ENCODE measurements at regions not wholly inside any gene's neighbourhood (a gene's known extent, or its start where the extent isn't known, plus 50 kb on each side); places are given as distances from the start of the nearest gene placed in this dataset.
"Not testable (repeated sequence)": the region's sequence is repeated elsewhere in the genome, so short reads cannot be mapped to it uniquely, and the experiment has no call there.

- not testable (repeated sequence) for TF ChIP-seq POLR2AphosphoS5, POLR2A (IDR thresholded peaks at IDR 0.05; ENCODE audit: low read depth, low read length)
Measured at GRCh38 chrX:121431514-121431913, 384.1 kb downstream of the GLUD2 start.
